ENCODE measurements at regions not wholly inside any gene's neighbourhood (a gene's known extent, or its start where the extent isn't known, plus 50 kb on each side); places are given as distances from the start of the nearest gene placed in this dataset.

- FAIRE-seq (no peak), DNase-seq (ENCODE audit: low read depth, low spot score) (no peak)
- Histone ChIP-seq H3K9me3 (ENCODE audit: control insufficient read depth, low read depth, low read length) (no peaks in the 10 kb centered on the region), H3K4me1 (ENCODE audit: control insufficient read depth, extremely low read depth, insufficient read depth, low read length) (no peaks in the 10 kb centered on the region), H2AFZ (ENCODE audit: control insufficient read depth, low read length) (no peak overlapping the region), H3K27me3 (ENCODE audit: control insufficient read depth, extremely low read depth, insufficient read depth, low read length) (no peaks in the 10 kb centered on the region), H3K36me3 (ENCODE audit: control insufficient read depth in 2 of 2, extremely low read depth in 1 of 2, insufficient read depth in 2 of 2, low read length in 2 of 2) (no peaks in the 10 kb centered on the region), H3K4me2 (ENCODE audit: control insufficient read depth, extremely low read depth, insufficient read depth, low read depth, low read length) (no peak overlapping the region), H3K79me2 (ENCODE audit: control insufficient read depth, insufficient read depth, low read length) (no peaks in the 10 kb centered on the region), H3K9ac (ENCODE audit: control insufficient read depth, extremely low read depth, insufficient read depth, low read length) (no peak overlapping the region), H3K27ac (ENCODE audit: control insufficient read depth, insufficient read depth, low read length) (no peak overlapping the region), H3K9me1 (ENCODE audit: control insufficient read depth, extremely low read depth, insufficient read depth, low read length) (no peaks in the 10 kb centered on the region), H3K4me3 (ENCODE audit: control insufficient read depth in 2 of 3, extremely low read depth in 1 of 3, insufficient read depth in 2 of 3, low read depth in 1 of 3, low read length in 3 of 3) (no peak overlapping the region), H4K20me1 (ENCODE audit: control insufficient read depth, extremely low read depth, insufficient read depth, low read length) (no peaks in the 10 kb centered on the region)
- no peak for TF ChIP-seq CTCF (optimal IDR thresholded peaks at IDR 0.05 in 1 of 3, IDR thresholded peaks at IDR 0.05 in 1 of 3, conservative IDR thresholded peaks at IDR 0.05 in 1 of 3; ENCODE audit: extremely low read depth in 1 of 3, insufficient read depth in 2 of 3, low read length in 3 of 3)
- no peak for TF ChIP-seq EZH2 (IDR thresholded peaks at IDR 0.05; ENCODE audit: low read length)
- dilution Hi-C loops (cut with MboI; ENCODE audit: extremely low pct_ligation_motif_present, low sequenced_read_pairs), result no loop called here
Observed at GRCh38 chr9:27870404-27870803, 297.1 kb upstream of the C9orf72 start.

GRCh38 chr9:27880156-27880555 lies 306.9 kb upstream of the C9orf72 start:
- H3K9me1 ChIP-seq (ENCODE audit: control insufficient read depth, extremely low read depth, insufficient read depth, low read length), result no peaks in the 10 kb centered on the region
- no peaks in the 10 kb centered on the region for H3K4me1 ChIP-seq (ENCODE audit: control insufficient read depth, extremely low read depth, insufficient read depth, low read length)
- no peaks in the 10 kb centered on the region for H3K79me2 ChIP-seq (ENCODE audit: control insufficient read depth, insufficient read depth, low read length)
- H3K27ac ChIP-seq (ENCODE audit: control insufficient read depth, insufficient read depth, low read length), result no peak overlapping the region
- H2AFZ ChIP-seq (ENCODE audit: control insufficient read depth, low read length), result no peak overlapping the region
- no peaks in the 10 kb centered on the region for H3K36me3 ChIP-seq (ENCODE audit: control insufficient read depth in 2 of 2, extremely low read depth in 1 of 2, insufficient read depth in 2 of 2, low read length in 2 of 2)
- no peak for FAIRE-seq
- no peaks in the 10 kb centered on the region for H4K20me1 ChIP-seq (ENCODE audit: control insufficient read depth, extremely low read depth, insufficient read depth, low read length)
- no peak for DNase-seq (ENCODE audit: low read depth, low spot score)
- no peak for TF ChIP-seq EZH2 (IDR thresholded peaks at IDR 0.05; ENCODE audit: low read length)
- TF ChIP-seq CTCF (optimal IDR thresholded peaks at IDR 0.05 in 1 of 3, IDR thresholded peaks at IDR 0.05 in 1 of 3, conservative IDR thresholded peaks at IDR 0.05 in 1 of 3; ENCODE audit: extremely low read depth in 1 of 3, insufficient read depth in 2 of 3, low read length in 3 of 3), result no peak
- H3K9ac ChIP-seq (ENCODE audit: control insufficient read depth, extremely low read depth, insufficient read depth, low read length), result no peak overlapping the region
- dilution Hi-C loops (cut with MboI; ENCODE audit: extremely low pct_ligation_motif_present, low sequenced_read_pairs), result no loop called here
- H3K4me3 ChIP-seq (ENCODE audit: control insufficient read depth in 2 of 3, extremely low read depth in 1 of 3, insufficient read depth in 2 of 3, low read depth in 1 of 3, low read length in 3 of 3), result no peak overlapping the region
- H3K4me2 ChIP-seq (ENCODE audit: control insufficient read depth, extremely low read depth, insufficient read depth, low read depth, low read length), result no peak overlapping the region
- peaks cover 6% of the 10 kb centered on the region for H3K27me3 ChIP-seq (ENCODE audit: control insufficient read depth, extremely low read depth, insufficient read depth, low read length)
- H3K9me3 ChIP-seq (ENCODE audit: control insufficient read depth, low read depth, low read length), result no peaks in the 10 kb centered on the region

All from keratinocyte (primary cell).